SJSA1 (cell line): ENCODE measurements at regions not wholly inside any gene's neighbourhood (a gene's known extent, or its start where the extent isn't known, plus 50 kb on each side); places are given as distances from the start of the nearest gene placed in this dataset.

Experiments used
- DNase-seq, 2 experiments: peaks; one replicate each; pipeline ENCODE4 v3.0.0-alpha.2; 2015 to 2020; ENCODE audit warnings: low spot score in 2 of 2, low read depth in 1 of 2
- H3K27ac ChIP-seq: fragments of 250-450 bp; sonication (Bioruptor Pico); 2 replicates; pipeline ENCODE4 v1.5.1; 2020; ENCODE audit warnings: mild to moderate bottlenecking, moderate library complexity
- H3K27me3 ChIP-seq: fragments of 250-450 bp; sonication (Bioruptor Pico); replicated peaks from 2 replicates; pipeline ENCODE4 v1.5.1; 2020; ENCODE audit warnings: mild to moderate bottlenecking, moderate library complexity
- H3K36me3 ChIP-seq: fragments of 250-450 bp; sonication (Bioruptor Pico); 2 replicates; pipeline ENCODE4 v1.5.1; 2020; ENCODE audit warnings: mild to moderate bottlenecking
- H3K4me1 ChIP-seq: fragments of 250-450 bp; sonication (Bioruptor Pico); replicated peaks from 2 replicates; pipeline ENCODE4 v1.6.1; 2021; ENCODE audit warnings: mild to moderate bottlenecking
- H3K4me3 ChIP-seq: fragments of 250-450 bp; sonication (Bioruptor Pico); 2 replicates; pipeline ENCODE4 v1.5.1; 2020; ENCODE audit warnings: mild to moderate bottlenecking
- H3K9me3 ChIP-seq: fragments of 250-450 bp; sonication (Bioruptor Pico); replicated peaks from 2 replicates; pipeline ENCODE4 v1.5.1; 2020; ENCODE audit warnings: mild to moderate bottlenecking

GRCh38 chr9:90256345-90256744 lies 386.3 kb downstream of the DIRAS2 start:
- Histone ChIP-seq H3K27ac (no peak overlapping the region), H3K36me3 (no peaks in the 10 kb centered on the region), H3K9me3 (no peaks in the 10 kb centered on the region), H3K27me3 (no peaks in the 10 kb centered on the region), H3K4me3 (no peak overlapping the region), H3K4me1 (no peaks in the 10 kb centered on the region)
- DNase-seq, result no peak

DNA sequence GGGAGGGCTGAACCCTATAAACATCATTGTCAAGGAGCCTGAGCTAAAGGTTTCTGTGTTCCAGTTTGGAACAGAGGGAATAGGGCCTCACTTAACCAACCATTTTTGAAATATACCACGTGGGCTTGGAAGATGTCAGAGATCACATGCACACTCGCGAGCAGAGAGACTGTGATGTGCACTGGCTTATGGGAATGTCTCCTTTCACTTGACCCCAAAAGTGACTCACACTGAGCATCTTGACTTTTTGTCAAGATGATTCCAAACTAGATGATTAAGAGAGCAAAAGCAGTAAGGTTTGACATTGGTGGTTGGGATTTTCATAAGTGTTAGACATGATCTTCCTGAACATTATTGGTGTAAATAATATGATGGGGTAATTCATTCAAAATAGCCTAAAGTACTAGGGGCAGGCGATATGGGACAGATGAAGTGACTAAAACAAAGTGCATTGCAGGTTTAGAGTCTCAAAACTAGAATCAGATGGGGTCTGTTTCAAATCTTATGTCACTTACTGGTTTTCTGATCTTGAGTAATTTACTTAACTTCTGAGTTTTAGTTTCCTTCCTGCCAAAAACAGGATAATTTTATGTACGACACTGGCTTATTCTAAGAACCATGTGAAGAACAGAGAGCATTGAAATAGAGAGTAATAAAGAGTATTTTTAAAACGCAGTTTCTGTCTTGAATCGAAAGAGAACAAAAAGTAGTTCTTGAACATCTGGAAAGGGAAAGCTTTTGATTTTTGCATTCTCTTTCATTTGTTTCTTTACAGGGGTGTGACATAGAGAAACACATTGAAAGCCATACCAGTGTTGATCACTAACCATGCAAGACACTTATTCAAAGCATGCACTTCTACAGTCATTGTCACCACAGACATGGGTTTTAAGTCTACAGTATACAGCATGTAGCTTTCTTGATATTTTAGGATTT lies 383.0 kb downstream of the DIRAS2 start:
- Histone ChIP-seq H3K4me1 (no peaks in the 10 kb centered on the region), H3K36me3 (no peaks in the 10 kb centered on the region), H3K27me3 (no peaks in the 10 kb centered on the region), H3K9me3 (no peaks in the 10 kb centered on the region), H3K4me3 (no peak overlapping the region), H3K27ac (no peak overlapping the region)
- DNase-seq, result no peak

- no peaks in the 10 kb centered on the region for H3K27me3 ChIP-seq
- H3K27ac ChIP-seq, result no peak overlapping the region
- H3K4me1 ChIP-seq, result no peaks in the 10 kb centered on the region
- H3K9me3 ChIP-seq, result no peaks in the 10 kb centered on the region
- no peak overlapping the region for H3K4me3 ChIP-seq
- no peak for DNase-seq
- H3K36me3 ChIP-seq, result no peaks in the 10 kb centered on the region
These were observed 380.9 kb downstream of the DIRAS2 start for GRCh38 chr9:90261698-90262097.

DNA sequence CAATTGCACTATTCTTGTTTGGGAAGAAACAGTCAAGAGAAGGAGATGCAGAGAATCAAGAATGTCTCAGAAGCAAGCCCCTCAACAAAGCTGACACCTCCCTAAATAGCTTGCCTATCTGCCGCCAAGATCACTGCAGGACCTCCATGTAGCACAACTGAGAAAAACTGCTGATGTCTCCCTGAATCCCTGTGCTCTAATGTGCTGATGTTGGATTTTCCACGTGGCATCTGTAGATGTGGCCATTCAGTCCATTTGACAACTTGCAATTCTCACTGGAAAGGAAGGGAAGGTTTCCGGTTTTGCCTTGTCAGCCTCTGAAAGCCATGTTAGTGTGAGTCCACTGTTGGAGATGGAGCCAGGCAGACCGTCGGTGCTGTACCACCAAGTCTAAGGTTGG lies 374.0 kb downstream of the DIRAS2 start:
- Histone ChIP-seq H3K27me3 (no peaks in the 10 kb centered on the region), H3K4me3 (no peak overlapping the region), H3K9me3 (no peaks in the 10 kb centered on the region), H3K36me3 (no peaks in the 10 kb centered on the region), H3K4me1 (no peaks in the 10 kb centered on the region), H3K27ac (no peak overlapping the region)
- no peak for DNase-seq

DNA sequence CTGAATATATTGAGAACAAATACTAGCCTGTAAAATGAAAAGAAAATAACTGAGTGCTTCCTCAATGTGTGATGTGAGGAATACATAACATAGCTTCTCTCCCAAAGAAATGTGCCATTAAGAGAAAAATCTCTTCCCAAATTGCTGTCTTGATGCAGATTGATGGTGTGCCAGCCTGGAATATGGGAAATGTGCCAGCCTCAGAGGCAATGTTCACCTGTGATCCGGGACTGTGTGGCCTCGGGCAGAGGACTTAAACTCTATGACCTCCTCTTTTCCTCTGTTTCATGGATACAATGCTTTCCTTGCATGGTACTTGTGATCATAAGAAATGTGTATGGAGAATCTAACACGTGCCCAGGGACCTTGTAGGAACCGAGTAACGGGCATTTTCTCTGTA lies 370.9 kb downstream of the DIRAS2 start:
- no peak for DNase-seq
- Histone ChIP-seq H3K36me3 (no peaks in the 10 kb centered on the region), H3K27me3 (no peaks in the 10 kb centered on the region), H3K27ac (no peak overlapping the region), H3K4me1 (no peaks in the 10 kb centered on the region), H3K4me3 (no peak overlapping the region), H3K9me3 (no peaks in the 10 kb centered on the region)

DNA sequence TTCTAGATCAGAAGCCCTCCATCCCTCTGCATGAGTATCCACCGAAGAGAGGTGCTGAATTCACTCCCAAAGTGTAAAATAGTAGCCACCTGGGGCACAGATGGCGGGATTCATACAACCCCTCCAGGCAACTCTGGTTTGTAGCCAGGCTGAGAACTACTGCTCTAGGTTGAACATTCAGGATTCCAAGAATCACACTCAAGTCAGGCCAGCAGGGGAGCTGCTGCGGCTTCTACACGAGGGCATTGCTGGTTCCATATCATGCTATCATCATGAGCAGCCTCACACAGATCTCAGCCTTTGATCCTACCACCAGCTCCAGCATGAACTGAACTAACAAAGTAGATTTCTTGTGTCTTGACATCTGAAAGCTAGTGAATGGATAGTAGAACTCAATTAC lies 367.9 kb downstream of the DIRAS2 start:
- Histone ChIP-seq H3K27me3 (no peaks in the 10 kb centered on the region), H3K9me3 (no peaks in the 10 kb centered on the region), H3K4me1 (no peaks in the 10 kb centered on the region), H3K4me3 (no peak overlapping the region), H3K36me3 (no peaks in the 10 kb centered on the region), H3K27ac (no peak overlapping the region)
- DNase-seq, result no peak

DNA sequence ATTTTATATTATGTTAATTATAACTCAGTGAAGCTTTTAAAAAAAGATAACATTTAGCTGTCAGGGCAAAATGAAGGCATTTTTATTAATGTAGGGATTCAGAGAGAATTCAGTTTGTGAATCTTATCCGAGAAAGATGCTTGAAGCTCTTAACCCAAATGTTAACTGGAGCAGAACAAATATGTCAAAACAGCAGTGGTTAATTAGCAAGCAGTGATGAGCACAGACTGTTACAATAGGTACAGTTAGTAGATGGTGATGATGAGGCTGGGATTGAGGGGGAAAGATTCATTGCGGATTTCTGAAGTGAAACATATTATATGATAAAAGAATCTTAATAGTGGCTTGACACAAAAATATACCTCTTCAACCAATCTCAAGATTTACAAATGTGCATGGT lies 356.7 kb downstream of the DIRAS2 start:
- no peaks in the 10 kb centered on the region for H3K4me1 ChIP-seq
- H3K4me3 ChIP-seq, result no peak overlapping the region
- no peaks in the 10 kb centered on the region for H3K36me3 ChIP-seq
- H3K27me3 ChIP-seq, result no peaks in the 10 kb centered on the region
- no peak overlapping the region for H3K27ac ChIP-seq
- no peaks in the 10 kb centered on the region for H3K9me3 ChIP-seq
- no peak for DNase-seq

- H3K27ac ChIP-seq, result no peak overlapping the region
- DNase-seq, result no peak
These were observed 354.9 kb downstream of the DIRAS2 start for GRCh38 chr9:90287567-90288274.

GRCh38 chr9:90288275-90288639 lies 354.4 kb downstream of the DIRAS2 start:
- H3K36me3 ChIP-seq, result no peaks in the 10 kb centered on the region
- no peaks in the 10 kb centered on the region for H3K27me3 ChIP-seq
- H3K27ac ChIP-seq, result no peak overlapping the region
- H3K4me1 ChIP-seq, result no peaks in the 10 kb centered on the region
- no peaks in the 10 kb centered on the region for H3K9me3 ChIP-seq
- no peak for DNase-seq
- H3K4me3 ChIP-seq, result no peak overlapping the region

More at GRCh38 chr9:90287567-90288274, 354.9 kb downstream of the DIRAS2 start:
- H3K4me1 ChIP-seq, result no peaks in the 10 kb centered on the region
- H3K27me3 ChIP-seq, result no peaks in the 10 kb centered on the region
- no peaks in the 10 kb centered on the region for H3K36me3 ChIP-seq
- H3K9me3 ChIP-seq, result no peaks in the 10 kb centered on the region
- H3K4me3 ChIP-seq, result no peak overlapping the region

DNA sequence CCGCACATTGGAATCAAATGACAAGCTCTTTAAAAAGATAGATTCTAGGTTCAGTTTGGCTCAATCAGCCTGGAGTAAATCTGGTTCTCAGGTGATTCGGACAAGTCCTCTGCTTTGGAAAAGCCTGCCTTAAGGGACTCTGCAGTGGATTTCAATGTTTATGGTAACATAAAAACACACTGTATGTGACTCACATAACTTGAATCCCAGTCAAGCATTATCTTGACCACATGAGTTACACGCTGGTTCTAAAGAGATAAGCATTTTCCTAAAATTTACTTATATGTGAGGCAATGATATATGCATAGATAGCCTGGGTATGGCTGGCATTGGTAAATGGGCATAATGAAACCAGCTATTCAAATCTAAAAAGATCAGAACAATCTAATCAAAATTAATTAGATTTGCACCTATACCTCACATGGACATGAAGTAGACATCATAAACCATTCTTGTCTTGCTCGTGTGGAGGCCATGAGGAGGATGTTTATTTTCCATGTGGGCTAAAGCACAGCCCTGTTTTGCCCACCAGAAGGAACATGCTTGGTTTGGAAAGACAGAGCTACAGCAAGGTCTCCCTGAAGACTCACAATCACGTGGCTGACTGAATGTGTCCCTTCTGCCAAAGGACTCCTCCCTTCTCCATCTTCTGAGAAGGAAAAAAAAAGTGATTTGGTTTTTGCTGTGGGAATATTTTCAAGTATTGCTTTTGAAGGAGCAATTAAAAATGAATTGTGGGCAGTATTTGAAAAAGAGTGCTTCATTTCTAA lies 351.7 kb downstream of the DIRAS2 start:
- DNase-seq, result no peak
- H3K9me3 ChIP-seq, result no peaks in the 10 kb centered on the region

DNA sequence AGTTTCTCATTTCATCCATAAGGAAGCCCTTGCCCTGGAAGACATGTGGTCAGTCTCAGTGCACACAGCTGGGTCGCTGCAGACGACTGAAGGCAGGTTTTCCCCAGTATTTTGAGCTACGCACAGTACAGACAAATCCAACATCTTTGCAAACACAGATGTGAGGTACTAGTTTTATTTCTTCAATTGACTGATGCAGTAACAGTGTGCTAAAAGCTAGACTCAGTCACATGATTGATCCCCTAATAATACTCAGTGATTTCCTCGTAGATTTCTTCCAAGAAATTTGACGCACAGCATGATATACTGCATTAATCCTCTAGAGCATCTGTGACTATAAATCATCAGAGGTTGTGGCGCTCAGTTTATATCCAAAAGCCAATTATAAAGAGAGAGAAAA lies 346.1 kb downstream of the DIRAS2 start:
- Histone ChIP-seq H3K27ac (no peak overlapping the region), H3K9me3 (no peaks in the 10 kb centered on the region), H3K36me3 (no peaks in the 10 kb centered on the region), H3K4me1 (no peaks in the 10 kb centered on the region; the same call in 1 of the 2 replicates), H3K4me3 (no peak overlapping the region), H3K27me3 (no peaks in the 10 kb centered on the region)
- no peak for DNase-seq

More for the DNA sequence above, 351.7 kb downstream of the DIRAS2 start:
- Histone ChIP-seq H3K4me3 (no peak overlapping the region), H3K27ac (no peak overlapping the region), H3K4me1 (no peaks in the 10 kb centered on the region), H3K27me3 (no peaks in the 10 kb centered on the region), H3K36me3 (no peaks in the 10 kb centered on the region)

GRCh38 chr9:90299968-90300367 lies 342.7 kb downstream of the DIRAS2 start:
- Histone ChIP-seq H3K4me1 (no peaks in the 10 kb centered on the region; the same call in 1 of the 2 replicates), H3K4me3 (no peak overlapping the region), H3K36me3 (no peaks in the 10 kb centered on the region), H3K27ac (no peak overlapping the region), H3K27me3 (no peaks in the 10 kb centered on the region), H3K9me3 (no peaks in the 10 kb centered on the region)
- DNase-seq, result no peak

- Histone ChIP-seq H3K4me1 (no peaks in the 10 kb centered on the region; the same call in 1 of the 2 replicates), H3K9me3 (no peaks in the 10 kb centered on the region), H3K36me3 (no peaks in the 10 kb centered on the region), H3K27ac (no peak overlapping the region), H3K4me3 (no peak overlapping the region), H3K27me3 (no peaks in the 10 kb centered on the region)
- no peak for DNase-seq
These were observed 341.9 kb downstream of the DIRAS2 start for GRCh38 chr9:90300611-90301276.
